ENCODE measurements at regions not wholly inside any gene's neighbourhood (a gene's known extent, or its start where the extent isn't known, plus 50 kb on each side); places are given as distances from the start of the nearest gene placed in this dataset.
"Not testable (repeated sequence)": the region's sequence is repeated elsewhere in the genome, so short reads cannot be mapped to it uniquely, and the experiment has no call there.

- H3K4me3 Mint-ChIP-seq (ENCODE audit: unreplicated experiment) = no peak overlapping the region
- H3K27me3 Mint-ChIP-seq (ENCODE audit: unreplicated experiment) = no peaks in the 10 kb centered on the region
- DNase-seq (ENCODE audit: low spot score) = no peak
- H3K9me3 Mint-ChIP-seq (ENCODE audit: unreplicated experiment) = no peaks in the 10 kb centered on the region
- no peak overlapping the region for H3K27ac Mint-ChIP-seq (ENCODE audit: unreplicated experiment)
- H3K4me1 Mint-ChIP-seq (ENCODE audit: unreplicated experiment) = no peaks in the 10 kb centered on the region
- no peaks in the 10 kb centered on the region for H3K36me3 Mint-ChIP-seq (ENCODE audit: low read depth, unreplicated experiment)
- TF ChIP-seq, protein P1, sequence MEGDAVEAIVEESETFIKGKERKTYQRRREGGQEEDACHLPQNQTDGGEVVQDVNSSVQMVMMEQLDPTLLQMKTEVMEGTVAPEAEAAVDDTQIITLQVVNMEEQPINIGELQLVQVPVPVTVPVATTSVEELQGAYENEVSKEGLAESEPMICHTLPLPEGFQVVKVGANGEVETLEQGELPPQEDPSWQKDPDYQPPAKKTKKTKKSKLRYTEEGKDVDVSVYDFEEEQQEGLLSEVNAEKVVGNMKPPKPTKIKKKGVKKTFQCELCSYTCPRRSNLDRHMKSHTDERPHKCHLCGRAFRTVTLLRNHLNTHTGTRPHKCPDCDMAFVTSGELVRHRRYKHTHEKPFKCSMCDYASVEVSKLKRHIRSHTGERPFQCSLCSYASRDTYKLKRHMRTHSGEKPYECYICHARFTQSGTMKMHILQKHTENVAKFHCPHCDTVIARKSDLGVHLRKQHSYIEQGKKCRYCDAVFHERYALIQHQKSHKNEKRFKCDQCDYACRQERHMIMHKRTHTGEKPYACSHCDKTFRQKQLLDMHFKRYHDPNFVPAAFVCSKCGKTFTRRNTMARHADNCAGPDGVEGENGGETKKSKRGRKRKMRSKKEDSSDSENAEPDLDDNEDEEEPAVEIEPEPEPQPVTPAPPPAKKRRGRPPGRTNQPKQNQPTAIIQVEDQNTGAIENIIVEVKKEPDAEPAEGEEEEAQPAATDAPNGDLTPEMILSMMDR (IDR thresholded peaks at IDR 0.05; ENCODE audit: unreplicated experiment) = no peak
Measured at GRCh38 chrX:40807384-40807783, 72.0 kb upstream of the MED14 start.

GRCh38 chrX:40808203-40808602 lies 72.9 kb upstream of the MED14 start:
- H3K9me3 Mint-ChIP-seq (ENCODE audit: unreplicated experiment) = no peaks in the 10 kb centered on the region
- no peak overlapping the region for H3K27ac Mint-ChIP-seq (ENCODE audit: unreplicated experiment)
- no peak for DNase-seq (ENCODE audit: low spot score)
- H3K27me3 Mint-ChIP-seq (ENCODE audit: unreplicated experiment) = no peaks in the 10 kb centered on the region
- no peak overlapping the region for H3K4me3 Mint-ChIP-seq (ENCODE audit: unreplicated experiment)
- no peaks in the 10 kb centered on the region for H3K36me3 Mint-ChIP-seq (ENCODE audit: low read depth, unreplicated experiment)
- TF ChIP-seq, protein P1 (IDR thresholded peaks at IDR 0.05; ENCODE audit: unreplicated experiment) = no peak
- no peaks in the 10 kb centered on the region for H3K4me1 Mint-ChIP-seq (ENCODE audit: unreplicated experiment)

GRCh38 chrX:40809210-40809609 lies 73.9 kb upstream of the MED14 start:
- no peak overlapping the region for H3K4me3 Mint-ChIP-seq (ENCODE audit: unreplicated experiment)
- TF ChIP-seq, protein P1 (IDR thresholded peaks at IDR 0.05; ENCODE audit: unreplicated experiment) = no peak
- H3K27ac Mint-ChIP-seq (ENCODE audit: unreplicated experiment) = no peak overlapping the region
- H3K9me3 Mint-ChIP-seq (ENCODE audit: unreplicated experiment) = no peaks in the 10 kb centered on the region
- no peaks in the 10 kb centered on the region for H3K36me3 Mint-ChIP-seq (ENCODE audit: low read depth, unreplicated experiment)
- no peaks in the 10 kb centered on the region for H3K27me3 Mint-ChIP-seq (ENCODE audit: unreplicated experiment)
- no peak for DNase-seq (ENCODE audit: low spot score)
- no peaks in the 10 kb centered on the region for H3K4me1 Mint-ChIP-seq (ENCODE audit: unreplicated experiment)

DNA sequence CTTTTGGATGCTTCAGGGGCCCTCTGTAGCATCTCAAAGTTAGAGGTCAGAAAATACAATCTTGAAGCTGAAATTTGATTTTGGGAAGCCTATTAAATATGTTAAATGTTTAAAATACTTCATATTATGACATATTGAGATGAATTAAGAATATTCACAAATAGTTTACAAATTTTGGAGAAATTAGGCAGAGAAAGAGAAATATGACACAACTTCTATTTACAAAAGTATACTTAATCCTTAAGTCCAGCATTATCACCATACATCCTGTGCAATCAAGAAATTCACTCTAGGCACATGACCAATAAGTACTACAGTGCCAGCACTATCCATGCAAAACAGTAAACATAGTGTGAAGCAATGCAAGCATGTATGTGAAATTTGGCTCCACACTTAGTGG lies 79.7 kb upstream of the MED14 start:
- H3K27ac Mint-ChIP-seq (ENCODE audit: unreplicated experiment); H3K36me3 Mint-ChIP-seq (ENCODE audit: low read depth, unreplicated experiment); H3K27me3 Mint-ChIP-seq (ENCODE audit: unreplicated experiment); H3K4me1 Mint-ChIP-seq (ENCODE audit: unreplicated experiment); H3K4me3 Mint-ChIP-seq (ENCODE audit: unreplicated experiment); H3K9me3 Mint-ChIP-seq (ENCODE audit: unreplicated experiment); DNase-seq (ENCODE audit: low spot score): not testable (repeated sequence)

DNA sequence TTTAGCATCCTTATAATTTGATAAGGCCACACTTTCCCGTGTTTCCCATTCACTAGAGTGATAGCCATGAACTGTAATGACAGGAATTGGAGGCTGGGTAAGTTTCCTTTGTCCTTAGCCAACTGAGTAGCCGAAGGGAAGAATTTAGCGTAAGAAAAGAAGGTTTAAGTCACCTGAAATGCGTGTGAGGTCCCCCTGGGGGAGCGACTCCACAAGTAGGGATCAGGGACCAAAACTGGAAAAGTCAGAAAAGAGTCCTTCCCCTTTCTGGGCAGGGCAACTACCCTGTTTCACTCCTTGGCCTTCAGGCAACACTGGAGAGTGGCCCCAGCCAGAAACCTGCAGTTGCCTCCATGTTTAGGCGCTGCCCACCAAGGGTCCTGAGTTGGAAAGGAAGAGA lies 81.6 kb upstream of the MED14 start:
- no peak for DNase-seq (ENCODE audit: low spot score)
- Mint-ChIP-seq H3K4me3 (ENCODE audit: unreplicated experiment) (no peak overlapping the region), H3K4me1 (ENCODE audit: unreplicated experiment) (no peaks in the 10 kb centered on the region), H3K27ac (ENCODE audit: unreplicated experiment) (no peak overlapping the region), H3K9me3 (ENCODE audit: unreplicated experiment) (no peaks in the 10 kb centered on the region), H3K36me3 (ENCODE audit: low read depth, unreplicated experiment) (no peaks in the 10 kb centered on the region), H3K27me3 (ENCODE audit: unreplicated experiment) (no peaks in the 10 kb centered on the region)
- TF ChIP-seq, protein P1 (IDR thresholded peaks at IDR 0.05; ENCODE audit: unreplicated experiment) = no peak

GRCh38 chrX:40818236-40818635 lies 82.9 kb upstream of the MED14 start:
- no peaks in the 10 kb centered on the region for H3K36me3 Mint-ChIP-seq (ENCODE audit: low read depth, unreplicated experiment)
- no peaks in the 10 kb centered on the region for H3K9me3 Mint-ChIP-seq (ENCODE audit: unreplicated experiment)

More at GRCh38 chrX:40818236-40818635, 82.9 kb upstream of the MED14 start:
- Mint-ChIP-seq H3K27ac (ENCODE audit: unreplicated experiment) (no peak overlapping the region), H3K27me3 (ENCODE audit: unreplicated experiment) (no peaks in the 10 kb centered on the region), H3K4me1 (ENCODE audit: unreplicated experiment) (no peaks in the 10 kb centered on the region), H3K4me3 (ENCODE audit: unreplicated experiment) (no peak overlapping the region)
- TF ChIP-seq, protein P1 (IDR thresholded peaks at IDR 0.05; ENCODE audit: unreplicated experiment) = no peak
- no peak for DNase-seq (ENCODE audit: low spot score)
